MM.1S (cell line): ENCODE measurements at regions not wholly inside any gene's neighbourhood (a gene's known extent, or its start where the extent isn't known, plus 50 kb on each side); places are given as distances from the start of the nearest gene placed in this dataset.

ENCODE experiments used
- EZH2 ChIP-seq: fragments of 300-600 bp; sonication (generic); optimal IDR thresholded peaks from 2 replicates; pipeline ENCODE3; 2017; ENCODE audit warnings: low read depth, mild to moderate bottlenecking, antibody characterized with exemption, low read length, mixed read lengths
- EZH2phosphoT487 ChIP-seq: fragments of 300-600 bp; sonication (generic); IDR thresholded peaks from 2 replicates; pipeline ENCODE4 v1.6.1; 2018; ENCODE audit warnings: antibody characterized with exemption, low read length
- TF ChIP-seq, protein P1 (sequence below): fragments of 300-600 bp; sonication (generic); IDR thresholded peaks from 2 replicates; pipeline ENCODE4 v1.5.1; 2016; ENCODE audit warnings: antibody characterized with exemption, low read length, mixed read lengths

DNA sequence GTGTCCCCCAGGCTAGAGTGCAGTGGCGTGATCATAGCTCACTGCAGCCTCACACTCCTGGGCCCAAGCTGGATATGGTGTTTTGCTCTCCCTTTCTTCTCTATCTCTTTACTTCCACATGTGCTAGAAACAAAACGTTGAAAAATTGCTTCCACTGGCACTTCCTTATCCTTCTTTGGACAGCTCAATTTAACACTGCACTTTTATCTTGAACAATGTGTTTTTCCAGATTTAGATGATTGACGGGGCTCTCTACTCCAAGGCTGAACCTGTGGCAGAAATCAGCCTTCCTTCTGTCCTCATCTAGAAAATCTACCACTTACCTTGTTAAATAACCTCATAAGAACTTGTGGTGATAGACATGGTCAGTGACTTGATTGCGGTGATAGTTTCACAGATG lies 165.1 kb downstream of the DAD1 start:
- TF ChIP-seq EZH2 (no peak), EZH2phosphoT487 (no peak)
- TF ChIP-seq, protein P1, sequence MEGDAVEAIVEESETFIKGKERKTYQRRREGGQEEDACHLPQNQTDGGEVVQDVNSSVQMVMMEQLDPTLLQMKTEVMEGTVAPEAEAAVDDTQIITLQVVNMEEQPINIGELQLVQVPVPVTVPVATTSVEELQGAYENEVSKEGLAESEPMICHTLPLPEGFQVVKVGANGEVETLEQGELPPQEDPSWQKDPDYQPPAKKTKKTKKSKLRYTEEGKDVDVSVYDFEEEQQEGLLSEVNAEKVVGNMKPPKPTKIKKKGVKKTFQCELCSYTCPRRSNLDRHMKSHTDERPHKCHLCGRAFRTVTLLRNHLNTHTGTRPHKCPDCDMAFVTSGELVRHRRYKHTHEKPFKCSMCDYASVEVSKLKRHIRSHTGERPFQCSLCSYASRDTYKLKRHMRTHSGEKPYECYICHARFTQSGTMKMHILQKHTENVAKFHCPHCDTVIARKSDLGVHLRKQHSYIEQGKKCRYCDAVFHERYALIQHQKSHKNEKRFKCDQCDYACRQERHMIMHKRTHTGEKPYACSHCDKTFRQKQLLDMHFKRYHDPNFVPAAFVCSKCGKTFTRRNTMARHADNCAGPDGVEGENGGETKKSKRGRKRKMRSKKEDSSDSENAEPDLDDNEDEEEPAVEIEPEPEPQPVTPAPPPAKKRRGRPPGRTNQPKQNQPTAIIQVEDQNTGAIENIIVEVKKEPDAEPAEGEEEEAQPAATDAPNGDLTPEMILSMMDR = no peak
